Ovary (tissue), 3 donors: ENCODE measurements at regions not wholly inside any gene's neighbourhood (a gene's known extent, or its start where the extent isn't known, plus 50 kb on each side); places are given as distances from the start of the nearest gene placed in this dataset.

Source experiments
- EP300 ChIP-seq: sonication (generic); formaldehyde crosslinking; IDR thresholded peaks from one replicate; pipeline ENCODE4 v1.6.1; 2017; ENCODE audit warnings: antibody characterized with exemption
- POLR2A ChIP-seq: fragments of 450-650 bp; IDR thresholded peaks from one replicate; pipeline ENCODE4 v1.6.1; 2017; ENCODE audit warnings: antibody characterized with exemption, mild to moderate bottlenecking, moderate library complexity
- TF ChIP-seq, protein P1 (sequence below), 3 donors: fragments of 450-650 bp in 2 of 3; fragments of 200-600 bp in 1 of 3; IDR thresholded peaks; one replicate each; pipeline versions ENCODE4 v1.5.1 to v1.8.0; 2016 to 2022; ENCODE audit warnings: antibody characterized with exemption in 3 of 3, mild to moderate bottlenecking in 1 of 3
- donor health status: DM: no; HTN: no; CAD: no.

DNA sequence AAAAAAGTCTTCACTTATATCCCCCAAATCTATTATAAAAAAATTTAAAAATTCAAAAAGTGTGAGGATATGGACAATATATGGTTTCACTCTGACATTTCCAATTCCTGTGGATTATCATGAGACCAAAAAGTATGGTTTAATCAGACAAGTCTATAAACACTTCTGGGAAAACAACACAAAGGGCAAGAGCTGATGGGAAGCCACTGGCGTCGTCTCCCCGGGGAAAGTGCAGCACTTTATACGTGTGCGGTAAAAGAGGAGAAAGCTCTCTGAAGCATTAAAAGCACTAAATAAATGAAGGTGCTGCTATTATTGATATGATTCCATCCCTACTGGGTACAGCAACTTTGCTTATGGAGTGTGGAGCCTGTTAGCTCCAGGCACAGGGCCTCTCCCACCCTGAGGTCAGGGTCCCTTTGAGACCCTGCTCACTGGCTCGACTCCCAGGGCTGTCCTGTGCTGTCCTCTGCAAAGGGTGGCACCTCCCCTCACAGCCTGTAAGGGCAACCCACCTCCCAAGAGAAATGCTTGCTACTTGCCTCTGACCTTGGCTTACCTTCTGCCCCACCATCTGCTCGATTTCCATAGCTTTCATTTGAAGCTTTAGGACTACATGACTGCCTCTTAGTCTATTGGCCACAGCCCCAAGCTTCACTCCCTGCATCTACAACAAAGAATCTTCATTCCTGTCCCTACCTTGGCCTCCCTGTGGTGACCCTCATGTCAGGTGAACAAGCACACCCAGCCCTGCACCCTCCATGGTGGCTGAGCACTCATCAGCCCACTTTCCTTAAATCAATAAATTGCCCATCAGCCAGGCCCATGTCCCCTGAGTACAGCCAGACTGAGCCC lies 248.6 kb downstream of the HNRNPD start:
- TF ChIP-seq, protein P1, sequence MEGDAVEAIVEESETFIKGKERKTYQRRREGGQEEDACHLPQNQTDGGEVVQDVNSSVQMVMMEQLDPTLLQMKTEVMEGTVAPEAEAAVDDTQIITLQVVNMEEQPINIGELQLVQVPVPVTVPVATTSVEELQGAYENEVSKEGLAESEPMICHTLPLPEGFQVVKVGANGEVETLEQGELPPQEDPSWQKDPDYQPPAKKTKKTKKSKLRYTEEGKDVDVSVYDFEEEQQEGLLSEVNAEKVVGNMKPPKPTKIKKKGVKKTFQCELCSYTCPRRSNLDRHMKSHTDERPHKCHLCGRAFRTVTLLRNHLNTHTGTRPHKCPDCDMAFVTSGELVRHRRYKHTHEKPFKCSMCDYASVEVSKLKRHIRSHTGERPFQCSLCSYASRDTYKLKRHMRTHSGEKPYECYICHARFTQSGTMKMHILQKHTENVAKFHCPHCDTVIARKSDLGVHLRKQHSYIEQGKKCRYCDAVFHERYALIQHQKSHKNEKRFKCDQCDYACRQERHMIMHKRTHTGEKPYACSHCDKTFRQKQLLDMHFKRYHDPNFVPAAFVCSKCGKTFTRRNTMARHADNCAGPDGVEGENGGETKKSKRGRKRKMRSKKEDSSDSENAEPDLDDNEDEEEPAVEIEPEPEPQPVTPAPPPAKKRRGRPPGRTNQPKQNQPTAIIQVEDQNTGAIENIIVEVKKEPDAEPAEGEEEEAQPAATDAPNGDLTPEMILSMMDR (IDR thresholded peaks at IDR 0.05): no peak
- no peak for TF ChIP-seq POLR2A
- no peak for TF ChIP-seq EP300
